ENCODE measurements at regions not wholly inside any gene's neighbourhood (a gene's known extent, or its start where the extent isn't known, plus 50 kb on each side); places are given as distances from the start of the nearest gene placed in this dataset.

GRCh38 chr22:22424210-22424800, 84.2 kb downstream of the ZNF280B start:
- H3K4me2 ChIP-seq (ENCODE audit: low read length), result no peak overlapping the region
- BruUV-seq (replicated peaks), result no TSS peak
- intact Hi-C loops (cut with micrococcal nuclease; ENCODE audit: unreplicated experiment), result no loop called here

DNA sequence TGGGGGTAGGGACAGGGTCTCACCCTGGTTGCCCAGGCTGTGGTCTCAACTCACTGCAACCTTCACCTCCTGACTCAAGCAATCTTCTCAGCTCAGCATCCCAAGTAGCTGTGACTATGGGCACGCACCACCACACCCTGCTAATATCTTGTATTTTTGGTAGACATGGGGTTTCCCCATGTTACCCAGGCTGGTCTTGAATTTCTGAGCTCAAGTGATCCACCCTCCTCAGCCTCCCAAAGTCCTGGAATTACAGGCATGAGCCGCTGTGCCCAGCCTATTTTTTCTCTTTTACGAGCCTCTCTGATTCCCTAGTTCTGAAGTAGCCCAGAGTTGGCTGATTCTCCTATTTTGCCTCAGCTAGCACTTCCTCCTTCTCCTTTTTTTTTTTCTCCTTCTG, 83.6 kb downstream of the ZNF280B start:
- H3K4me2 ChIP-seq (ENCODE audit: low read length), result peak overlapping the region; percentile 55
- intact Hi-C loops (cut with micrococcal nuclease; ENCODE audit: unreplicated experiment), result no loop called here

More at GRCh38 chr22:22424210-22424800, 84.2 kb downstream of the ZNF280B start:
- no peak overlapping the region for H3K4me3 ChIP-seq (ENCODE audit: low read depth, low read length, poor library complexity, severe bottlenecking)
- H3K27ac ChIP-seq (ENCODE audit: low read depth, low read length, poor library complexity, severe bottlenecking), result peak overlapping the region; percentile 25
- H3K9me2 ChIP-seq (ENCODE audit: insufficient read depth, low read length), result no peaks in the 10 kb centered on the region
- ChIA-PET POLR2A (interaction anchor here (0.6 to 1.3 kb wide), 5 partner anchors 26 to 180 kb away, joined by 3 to 5 read pairs (median 3); no protein-coding TSS in a partner anchor), CTCF (ENCODE audit: unreplicated experiment) (no interaction called here)
- TF ChIP-seq, protein P1, sequence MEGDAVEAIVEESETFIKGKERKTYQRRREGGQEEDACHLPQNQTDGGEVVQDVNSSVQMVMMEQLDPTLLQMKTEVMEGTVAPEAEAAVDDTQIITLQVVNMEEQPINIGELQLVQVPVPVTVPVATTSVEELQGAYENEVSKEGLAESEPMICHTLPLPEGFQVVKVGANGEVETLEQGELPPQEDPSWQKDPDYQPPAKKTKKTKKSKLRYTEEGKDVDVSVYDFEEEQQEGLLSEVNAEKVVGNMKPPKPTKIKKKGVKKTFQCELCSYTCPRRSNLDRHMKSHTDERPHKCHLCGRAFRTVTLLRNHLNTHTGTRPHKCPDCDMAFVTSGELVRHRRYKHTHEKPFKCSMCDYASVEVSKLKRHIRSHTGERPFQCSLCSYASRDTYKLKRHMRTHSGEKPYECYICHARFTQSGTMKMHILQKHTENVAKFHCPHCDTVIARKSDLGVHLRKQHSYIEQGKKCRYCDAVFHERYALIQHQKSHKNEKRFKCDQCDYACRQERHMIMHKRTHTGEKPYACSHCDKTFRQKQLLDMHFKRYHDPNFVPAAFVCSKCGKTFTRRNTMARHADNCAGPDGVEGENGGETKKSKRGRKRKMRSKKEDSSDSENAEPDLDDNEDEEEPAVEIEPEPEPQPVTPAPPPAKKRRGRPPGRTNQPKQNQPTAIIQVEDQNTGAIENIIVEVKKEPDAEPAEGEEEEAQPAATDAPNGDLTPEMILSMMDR (conservative IDR thresholded peaks at IDR 0.05; ENCODE audit: low read length), result no peak
- TF ChIP-seq EZH2phosphoT487 (IDR thresholded peaks at IDR 0.05; ENCODE audit: borderline replicate concordance, low read depth, low read length), result no peak
- no peak for DNase-seq (ENCODE audit: low spot score)
- no peaks in the 10 kb centered on the region for H3K9me3 ChIP-seq (ENCODE audit: low read length)
- no peaks in the 10 kb centered on the region for H4K20me1 ChIP-seq (ENCODE audit: insufficient read depth, low read length)
- peaks cover 73% of the 10 kb centered on the region for H3K4me1 ChIP-seq (ENCODE audit: insufficient read depth, low read length, poor library complexity, severe bottlenecking)
- H2AFZ ChIP-seq (ENCODE audit: low read length), result no peak overlapping the region
- H3K36me3 ChIP-seq (ENCODE audit: insufficient read depth, low read length), result no peaks in the 10 kb centered on the region
- no peaks in the 10 kb centered on the region for H3K79me2 ChIP-seq (ENCODE audit: insufficient read depth, low read depth, low read length)

More for the DNA sequence above, 83.6 kb downstream of the ZNF280B start:
- ChIA-PET POLR2A (interaction anchor here (0.6 to 1.3 kb wide), 6 partner anchors 11 to 179 kb away, joined by 3 to 5 read pairs (median 3); no protein-coding TSS in a partner anchor), CTCF (ENCODE audit: unreplicated experiment) (no interaction called here)
- BruUV-seq (replicated peaks), result no TSS peak
- no peaks in the 10 kb centered on the region for H3K9me2 ChIP-seq (ENCODE audit: insufficient read depth, low read length)
- no peak overlapping the region for H3K4me3 ChIP-seq (ENCODE audit: low read depth, low read length, poor library complexity, severe bottlenecking)
- peaks cover 79% of the 10 kb centered on the region for H3K4me1 ChIP-seq (ENCODE audit: insufficient read depth, low read length, poor library complexity, severe bottlenecking)
- no peaks in the 10 kb centered on the region for H3K36me3 ChIP-seq (ENCODE audit: insufficient read depth, low read length)
- H3K27ac ChIP-seq (ENCODE audit: low read depth, low read length, poor library complexity, severe bottlenecking), result no peak overlapping the region
- H3K9me3 ChIP-seq (ENCODE audit: low read length), result no peaks in the 10 kb centered on the region
- peak overlapping the region; percentile 87; the same call in 1 of the 2 replicates for H2AFZ ChIP-seq (ENCODE audit: low read length)
- DNase-seq (ENCODE audit: low spot score), result no peak
- H3K79me2 ChIP-seq (ENCODE audit: insufficient read depth, low read depth, low read length), result no peaks in the 10 kb centered on the region
- H4K20me1 ChIP-seq (ENCODE audit: insufficient read depth, low read length), result no peaks in the 10 kb centered on the region
- TF ChIP-seq EZH2phosphoT487 (IDR thresholded peaks at IDR 0.05; ENCODE audit: borderline replicate concordance, low read depth, low read length), result no peak
- TF ChIP-seq, protein P1 (conservative IDR thresholded peaks at IDR 0.05; ENCODE audit: low read length), result no peak
